NCI-H1048 (cell line): ENCODE measurements at regions not wholly inside any gene's neighbourhood (a gene's known extent, or its start where the extent isn't known, plus 50 kb on each side); places are given as distances from the start of the nearest gene placed in this dataset.

Experiments
- DNase-seq: peaks from one replicate; lab custom pipeline; 2025; lab: John Stamatoyannopoulos, UW

DNA sequence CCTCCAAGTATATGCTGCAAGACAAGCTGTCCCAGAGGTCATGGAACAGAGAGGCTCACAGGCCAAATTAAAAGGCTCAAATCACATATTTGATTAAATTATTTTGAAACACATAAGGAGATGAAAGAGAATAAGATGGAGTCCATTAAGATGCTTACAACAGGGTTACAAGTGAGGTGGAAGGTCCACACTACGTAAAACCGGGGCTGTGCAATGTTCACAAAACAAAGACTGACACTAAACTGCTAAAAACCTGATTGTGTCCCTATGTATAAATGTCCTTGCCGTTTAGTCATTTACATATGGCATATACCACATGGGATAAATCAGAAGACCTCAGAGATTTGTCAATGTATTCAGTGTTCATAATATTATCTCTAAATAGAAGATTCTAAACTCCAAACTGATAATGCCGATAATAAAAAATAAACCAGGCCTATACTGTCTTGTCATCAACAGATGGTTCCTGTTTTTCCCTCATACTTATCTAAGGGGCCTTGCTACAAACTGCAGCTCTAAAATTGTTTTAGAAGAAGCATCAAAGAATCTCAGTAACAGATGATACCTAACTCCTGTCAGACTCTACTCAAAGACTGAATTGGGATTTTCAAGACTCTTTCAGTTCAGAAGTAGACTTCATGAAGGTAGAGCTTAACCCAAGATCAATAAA, 51.8 kb upstream of the RIPOR2 start:
- DNase-seq, result no peak

DNA sequence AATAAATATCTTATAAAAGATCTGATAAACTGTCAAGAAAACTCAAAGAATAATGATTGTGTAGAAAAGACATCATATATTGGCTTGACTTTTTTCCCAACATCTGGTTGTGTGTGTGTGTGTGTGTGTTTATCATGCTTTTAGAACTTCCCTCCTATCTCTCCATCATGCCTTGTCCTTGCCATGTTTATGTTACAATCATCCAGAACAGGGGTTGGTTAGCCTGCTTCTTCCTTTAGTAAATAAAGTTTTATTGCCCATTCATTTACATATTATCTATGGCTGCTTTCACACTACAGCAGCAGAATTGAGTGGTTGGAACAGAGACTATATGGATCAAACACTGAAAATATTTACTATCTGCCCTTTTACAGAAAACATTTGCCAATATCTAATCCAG, 52.8 kb upstream of the RIPOR2 start:
- DNase-seq, result no peak

DNA sequence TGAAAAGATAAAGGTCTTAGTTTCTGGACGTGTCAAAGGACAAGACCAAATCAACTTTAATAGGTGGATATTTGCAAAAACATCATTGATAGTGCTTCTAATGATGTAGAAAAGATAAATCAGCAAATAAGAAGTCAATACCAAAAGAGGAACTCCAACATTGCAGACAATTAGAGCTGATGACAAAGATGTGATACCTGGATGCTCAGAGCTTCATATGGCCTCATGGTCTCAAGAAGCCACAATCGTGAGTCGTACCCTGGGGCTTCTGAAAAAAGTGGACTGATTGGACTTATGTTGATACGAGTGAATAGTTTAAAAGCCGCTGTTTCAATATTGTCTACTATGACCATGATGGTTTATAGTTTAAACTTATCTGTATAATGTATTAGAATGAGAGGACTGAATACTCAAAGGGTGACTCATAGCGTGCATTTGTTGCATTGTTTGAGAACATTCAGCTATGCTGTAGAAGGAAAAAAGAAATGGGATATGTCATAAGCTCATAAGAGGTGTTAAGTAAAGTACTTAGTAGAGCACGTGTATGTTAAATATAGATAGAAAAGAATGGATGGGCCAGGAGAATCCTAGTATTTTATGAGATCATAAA, 54.6 kb upstream of the RIPOR2 start:
- no peak for DNase-seq

DNA sequence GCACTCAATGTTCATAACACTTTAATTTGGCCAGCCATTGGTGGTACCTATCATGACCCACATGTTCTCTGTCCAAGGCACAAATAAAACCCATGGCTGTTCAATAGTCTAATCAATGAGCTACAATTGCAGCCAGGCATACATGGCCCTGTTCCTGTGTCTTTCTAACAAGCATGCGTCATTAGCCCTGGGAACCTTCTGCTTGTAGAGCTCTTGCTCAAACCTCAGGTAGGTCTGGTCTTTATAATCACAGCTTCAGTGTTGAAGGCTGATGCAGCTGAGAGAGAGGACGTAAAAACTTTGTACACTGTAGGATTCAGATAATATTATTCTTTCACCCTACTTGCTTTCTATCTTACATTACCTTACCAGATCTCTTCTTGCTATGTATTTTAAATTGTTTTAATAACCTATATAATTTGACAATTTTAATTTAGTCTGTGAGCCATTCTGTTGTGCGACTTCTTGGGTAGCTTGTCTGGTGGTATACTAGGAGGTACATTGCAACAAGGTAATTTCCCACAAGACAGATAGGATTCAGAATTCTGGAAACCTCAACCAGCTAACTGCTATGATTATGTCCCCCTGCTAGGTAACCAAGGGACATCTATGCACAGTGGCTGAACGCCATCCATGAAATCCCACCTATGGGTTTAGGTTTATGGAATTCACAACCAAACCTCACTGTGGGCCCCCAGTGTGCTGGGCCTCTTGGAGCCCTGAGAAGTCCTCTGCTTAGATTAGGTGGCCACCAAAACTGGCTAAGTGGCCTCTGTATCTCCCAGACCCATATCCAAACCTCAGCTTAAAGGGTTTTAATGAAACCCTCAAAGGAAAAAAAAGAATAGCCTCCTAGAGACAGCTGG, 55.4 kb upstream of the RIPOR2 start:
- no peak for DNase-seq

DNA sequence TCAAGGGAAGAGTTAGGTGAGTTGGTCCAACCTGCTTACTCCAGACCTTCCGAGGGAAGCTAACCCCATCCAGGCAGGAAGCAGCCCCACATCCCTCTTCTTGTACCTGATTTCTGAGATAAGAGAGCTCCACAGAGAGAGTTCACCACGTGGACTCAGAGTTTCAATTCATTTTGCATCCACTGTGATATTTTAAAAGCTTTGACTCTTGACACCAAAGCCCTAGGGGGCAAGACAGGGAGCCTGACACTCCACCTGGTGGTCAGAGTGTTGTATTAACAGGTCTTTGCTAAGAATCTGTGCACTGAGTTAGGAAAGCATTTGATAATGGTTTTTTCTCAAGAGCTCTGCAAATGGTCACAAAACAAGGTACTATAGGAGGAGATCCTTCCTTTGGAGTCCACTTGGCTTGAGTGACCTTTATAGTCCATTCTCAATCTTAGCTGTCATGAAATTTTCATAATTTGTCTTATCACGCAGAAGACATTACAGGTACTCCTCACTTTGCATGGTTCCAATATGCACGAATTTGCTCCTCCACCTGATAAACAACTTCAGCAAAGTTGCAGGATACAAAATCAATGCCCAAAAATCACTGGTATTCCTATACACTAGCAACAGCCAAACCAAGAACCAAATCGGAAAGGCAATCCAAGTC, 56.2 kb upstream of the RIPOR2 start:
- no peak for DNase-seq

DNA sequence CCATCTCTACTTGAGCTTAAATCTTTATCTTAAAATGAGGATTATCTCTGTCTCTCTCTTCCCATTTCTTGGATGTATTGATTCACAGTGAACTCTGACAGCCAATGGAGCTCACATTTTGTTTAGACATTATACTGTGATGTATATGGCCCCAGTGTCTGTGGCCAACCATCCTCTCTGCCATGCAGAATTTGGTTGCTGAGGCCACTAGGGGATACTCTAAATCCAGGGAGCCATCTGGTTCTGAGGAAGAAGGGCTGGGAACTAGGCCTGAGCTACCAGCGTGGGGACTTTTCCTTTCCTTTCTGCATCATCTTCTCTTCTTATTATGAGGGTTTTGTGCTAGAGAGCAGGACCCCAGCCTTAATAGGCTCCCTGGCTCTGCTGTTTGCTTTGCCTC, 59.1 kb upstream of the RIPOR2 start:
- DNase-seq, result no peak

DNA sequence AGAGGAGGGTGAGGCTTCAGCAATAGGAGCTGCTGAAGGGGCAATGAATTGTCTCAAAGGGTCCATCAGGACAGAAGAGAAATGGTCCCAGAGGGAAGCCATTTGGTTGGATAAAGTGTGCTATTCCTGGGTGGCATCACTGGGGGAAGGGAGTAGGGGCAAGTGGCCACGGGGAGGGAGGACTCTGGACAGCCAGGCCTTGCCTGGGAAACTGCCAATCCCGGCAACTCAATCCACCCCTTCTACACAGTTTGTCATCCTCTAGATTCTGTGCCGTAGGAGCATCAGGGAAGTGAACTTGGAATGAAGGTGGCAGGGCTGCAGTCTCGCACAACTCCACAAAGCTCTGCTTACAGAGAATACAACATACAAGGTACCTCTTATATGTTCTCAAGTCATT, 59.5 kb upstream of the RIPOR2 start:
- no peak for DNase-seq

DNA sequence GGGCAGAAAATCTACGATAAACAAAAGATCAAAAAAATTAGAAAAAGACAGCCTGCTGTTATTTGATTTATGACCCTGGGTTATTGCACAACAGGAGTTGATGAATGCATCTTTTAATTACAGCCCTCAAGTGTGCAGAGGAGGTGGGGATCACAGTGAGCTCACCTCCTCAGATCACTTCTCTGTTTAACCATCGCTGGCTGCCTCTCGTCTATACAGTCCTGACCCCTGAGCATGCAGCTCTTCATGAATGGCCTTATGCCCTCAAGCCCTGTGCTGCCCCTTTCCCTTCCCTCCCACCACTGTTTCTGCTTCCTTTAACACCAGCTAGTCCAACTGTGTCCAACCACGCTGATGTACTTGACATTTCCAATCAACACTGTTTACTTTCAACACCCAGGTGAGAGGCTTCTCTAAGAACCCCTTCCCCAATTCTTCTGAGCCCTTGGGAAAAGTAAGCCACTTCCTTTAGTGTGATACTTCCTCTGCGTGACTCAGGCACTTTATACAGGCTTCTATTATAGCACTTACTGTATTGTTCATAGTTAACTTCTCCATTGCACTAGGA, 60.6 kb upstream of the RIPOR2 start:
- no peak for DNase-seq

DNA sequence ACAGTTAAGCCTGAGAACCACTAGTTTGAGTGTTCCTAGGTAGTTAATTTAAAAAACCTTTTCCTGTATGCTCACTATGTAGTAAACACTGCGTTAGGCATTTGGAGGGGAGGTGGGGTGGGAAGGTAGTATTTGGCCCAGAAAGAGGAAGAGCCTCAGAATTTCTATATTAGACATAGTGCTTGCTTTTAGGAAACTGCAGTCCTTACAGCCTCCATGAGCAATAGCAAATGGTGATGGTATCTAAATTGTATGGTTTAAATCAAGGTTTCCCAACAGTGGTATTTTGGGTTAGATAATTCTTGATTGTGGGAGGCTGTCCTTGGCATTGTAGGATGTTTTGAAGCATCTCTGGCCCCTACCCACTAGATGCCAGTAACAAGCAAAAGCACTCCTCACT, 61.5 kb upstream of the RIPOR2 start:
- no peak for DNase-seq

DNA sequence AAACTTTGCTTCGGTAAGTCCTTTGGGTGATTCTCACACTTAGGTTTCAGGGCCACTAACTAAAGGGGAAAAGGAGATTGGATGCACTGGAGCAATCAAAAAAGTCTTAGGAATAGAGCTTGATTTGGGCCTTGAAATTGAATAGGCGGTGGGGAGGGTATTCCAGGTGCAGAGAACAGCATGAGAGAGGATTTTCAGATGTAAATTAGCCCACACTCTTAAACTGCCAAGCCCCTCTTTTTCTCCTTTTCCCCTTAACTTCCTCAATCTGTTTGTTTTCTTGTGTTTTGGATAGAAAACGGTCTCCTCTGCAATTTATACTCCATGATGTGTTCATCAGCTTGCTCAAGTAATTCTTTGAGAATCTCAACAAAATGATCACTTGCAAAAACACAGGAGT, 62.1 kb upstream of the RIPOR2 start:
- no peak for DNase-seq

DNA sequence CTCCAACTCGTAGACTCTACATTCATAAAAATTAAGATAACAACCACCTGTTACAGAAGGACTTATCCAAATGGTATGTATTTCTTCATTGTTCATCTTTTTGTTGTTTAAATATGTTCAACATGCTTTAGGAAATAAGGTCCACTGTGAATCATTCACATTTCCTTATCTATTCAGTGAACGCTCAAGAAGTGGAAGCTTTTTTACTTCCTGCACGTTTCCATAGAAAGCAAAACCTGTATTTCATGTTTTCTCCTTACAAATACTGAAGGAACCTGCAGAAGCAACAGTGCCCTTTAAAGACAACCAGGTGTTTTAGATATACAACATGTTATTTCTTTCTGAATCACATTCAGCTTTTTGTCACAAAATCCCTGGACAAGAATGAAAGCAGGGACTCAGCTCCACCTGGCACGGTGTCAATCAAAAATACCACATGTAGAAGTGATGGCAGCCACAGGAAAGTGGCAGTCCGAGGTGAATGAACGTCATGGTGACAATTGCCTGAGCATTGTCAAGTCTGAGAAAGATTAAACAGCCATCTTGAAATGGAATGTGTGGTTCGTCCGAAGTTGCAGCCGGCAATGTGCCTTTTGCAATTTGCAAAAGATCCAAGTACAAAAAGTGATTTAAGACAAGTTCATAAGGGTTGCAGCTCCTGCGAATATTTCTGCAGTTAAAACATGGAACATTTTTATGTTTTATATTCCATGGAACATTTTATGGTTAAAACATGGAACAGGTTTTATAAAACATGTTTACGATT, 66.7 kb upstream of the RIPOR2 start:
- no peak for DNase-seq

DNA sequence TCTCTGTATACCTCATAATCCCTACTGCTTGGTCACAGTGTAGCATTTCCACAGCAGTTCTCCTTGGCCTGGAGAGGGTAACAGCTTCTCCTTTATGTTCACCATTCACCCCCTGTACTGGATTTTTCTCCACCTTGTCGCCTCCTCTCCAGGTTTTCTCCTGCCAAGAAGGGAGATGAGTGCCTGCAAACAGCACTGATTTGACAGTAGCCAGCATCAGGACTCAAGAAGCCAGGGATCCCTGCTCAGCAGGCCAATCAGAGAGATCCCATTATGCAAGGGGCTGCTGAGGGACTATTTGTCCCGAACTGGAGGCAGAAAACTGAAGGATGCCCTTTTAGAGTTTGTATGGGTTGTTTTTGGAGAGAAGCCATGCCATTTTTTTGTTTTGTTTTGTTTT, 68.6 kb upstream of the RIPOR2 start:
- no peak for DNase-seq

DNA sequence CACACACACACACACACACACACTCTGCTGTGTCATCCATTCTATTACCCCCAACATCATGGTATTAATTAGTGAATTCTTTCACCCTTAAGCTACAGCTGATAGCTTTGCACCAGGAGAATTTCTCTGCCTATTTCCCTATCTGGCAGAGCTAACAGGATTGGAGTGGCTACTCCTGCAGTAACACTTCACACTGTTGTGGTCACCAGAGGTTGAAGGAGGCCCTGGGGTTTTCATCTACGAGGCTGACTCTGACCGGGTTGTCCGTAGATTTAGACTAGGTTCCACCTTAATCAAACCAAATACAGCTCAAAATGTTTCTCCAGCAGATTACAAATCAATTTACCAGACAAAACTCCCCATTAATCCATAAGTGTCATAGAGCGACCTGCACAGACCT, 69.2 kb upstream of the RIPOR2 start:
- no peak for DNase-seq

DNA sequence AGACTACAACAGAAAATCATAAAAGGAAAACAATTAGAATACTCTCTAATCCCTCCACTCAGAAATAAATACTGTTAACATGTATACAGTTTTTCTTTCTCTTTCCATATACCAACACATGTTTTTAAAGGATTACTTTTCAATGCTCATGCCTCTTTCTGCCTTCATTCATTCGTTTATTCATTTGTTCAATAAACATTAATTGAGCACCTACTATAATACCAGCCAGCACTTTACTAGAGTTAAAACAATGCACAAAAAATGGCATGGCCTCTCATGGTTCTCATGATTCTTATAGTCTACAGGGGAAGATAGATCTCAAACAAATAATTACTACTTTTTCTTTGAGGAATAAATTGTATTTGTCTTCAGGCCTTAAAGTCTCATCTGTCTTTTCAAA, 70.3 kb upstream of the RIPOR2 start:
- DNase-seq, result no peak

DNA sequence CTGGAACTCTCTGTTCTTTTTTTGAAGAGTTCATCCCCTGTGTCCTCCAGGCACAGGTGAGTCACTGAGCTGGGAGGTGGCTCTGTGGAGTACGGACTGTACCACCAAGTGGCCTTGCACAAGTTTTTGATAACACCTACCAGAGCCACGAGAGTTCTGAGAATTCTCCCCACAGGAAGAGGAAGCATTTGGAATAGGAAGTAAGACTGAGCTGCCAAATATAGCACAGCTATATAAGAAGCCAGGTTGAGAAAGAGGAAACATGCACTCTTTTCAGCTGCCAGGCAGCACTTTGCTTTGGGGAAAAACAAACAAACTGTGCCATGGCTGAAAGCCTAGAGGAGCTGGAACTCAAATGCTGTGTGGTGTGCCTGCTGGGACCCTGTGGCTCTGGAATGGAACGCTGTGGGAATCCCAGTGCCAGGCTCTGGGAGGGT, 70.8 kb upstream of the RIPOR2 start:
- no peak for DNase-seq

DNA sequence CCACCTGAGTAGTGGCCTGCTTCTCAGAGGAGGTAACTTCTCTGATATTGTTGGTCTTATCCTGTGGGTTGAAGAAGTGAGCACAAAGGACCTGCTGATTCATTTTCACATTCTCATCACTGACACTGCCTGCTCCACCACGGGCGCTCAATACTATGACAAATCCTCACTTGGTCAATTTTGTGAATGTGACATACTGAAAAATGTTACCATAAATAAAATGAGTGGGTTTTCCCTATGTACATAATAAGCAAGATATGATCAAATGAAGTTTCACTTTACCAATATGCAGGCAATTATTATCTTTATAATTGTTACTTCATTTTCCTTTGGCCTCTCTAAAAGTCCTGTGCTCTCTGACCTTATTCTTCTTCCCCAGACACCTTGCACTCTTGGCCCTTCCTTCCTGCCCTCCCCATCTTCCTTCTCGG, 71.5 kb upstream of the RIPOR2 start:
- DNase-seq, result no peak

DNA sequence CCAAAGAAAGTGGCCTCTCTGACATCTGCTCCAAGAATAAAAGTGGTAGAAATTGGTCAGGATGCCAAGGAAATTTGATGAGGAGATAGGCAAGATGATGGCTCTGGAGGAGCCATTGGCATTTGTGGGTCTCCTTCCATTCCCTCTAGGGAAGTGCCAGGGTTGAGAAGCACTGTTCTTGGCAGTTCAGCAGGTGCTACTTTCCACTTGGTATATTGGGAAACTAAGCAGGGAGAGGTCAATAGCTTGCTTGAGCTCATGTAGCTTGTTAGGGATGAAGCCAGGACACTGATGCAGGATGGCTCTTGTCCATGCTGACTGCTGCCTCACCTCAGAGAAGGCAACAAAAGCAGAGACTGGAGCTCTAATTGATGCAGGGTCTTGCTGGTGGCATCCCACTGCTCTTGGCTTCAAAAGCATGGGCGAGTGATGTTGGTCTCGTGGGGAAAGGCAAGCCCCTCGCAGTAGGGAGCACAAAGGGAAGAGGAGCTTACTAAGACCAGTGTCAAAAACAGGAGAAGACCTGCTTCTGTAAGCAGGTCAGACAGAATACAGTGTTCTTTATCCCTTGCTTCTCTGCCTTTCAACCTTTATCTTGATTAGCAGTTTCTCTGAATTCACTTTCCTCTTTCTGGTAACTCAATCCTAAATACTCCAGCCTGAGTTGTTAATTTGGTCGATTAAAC, 73.1 kb upstream of the RIPOR2 start:
- DNase-seq, result no peak

DNA sequence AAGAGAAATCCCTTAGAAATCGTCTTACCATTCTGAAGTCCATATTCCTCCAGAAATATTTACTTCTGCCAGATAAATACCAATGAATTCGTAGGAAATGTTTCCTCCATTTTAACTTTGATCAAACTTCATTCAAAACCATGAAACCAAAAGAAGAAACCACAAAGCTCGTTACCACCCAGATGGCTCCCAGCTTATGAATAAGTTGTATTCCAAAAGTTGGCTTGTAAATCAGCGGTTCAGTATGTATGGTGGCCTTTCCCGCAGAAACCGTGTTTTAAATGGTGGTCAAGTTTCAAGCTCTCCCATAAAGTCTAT, 73.6 kb upstream of the RIPOR2 start:
- DNase-seq, result no peak

DNA sequence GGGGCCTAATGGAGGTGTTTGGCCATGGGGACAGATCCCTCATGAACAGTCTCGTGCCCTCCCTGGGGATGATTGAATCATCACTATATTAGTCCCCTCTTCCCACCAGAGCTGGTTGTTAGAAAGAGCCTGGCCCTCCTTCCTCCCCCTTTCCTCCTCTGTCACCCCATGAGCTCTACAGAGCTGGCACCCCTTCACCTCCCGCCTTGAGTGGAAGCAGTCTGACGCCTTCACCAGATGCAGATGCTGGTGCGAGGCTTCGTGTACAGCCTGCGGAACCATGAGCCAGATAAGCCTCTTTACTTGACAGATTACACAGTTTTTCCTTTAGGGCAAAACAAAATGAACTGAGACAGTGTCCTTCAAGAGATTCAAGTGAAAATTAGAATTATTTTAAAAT, 74.4 kb upstream of the RIPOR2 start:
- no peak for DNase-seq

DNA sequence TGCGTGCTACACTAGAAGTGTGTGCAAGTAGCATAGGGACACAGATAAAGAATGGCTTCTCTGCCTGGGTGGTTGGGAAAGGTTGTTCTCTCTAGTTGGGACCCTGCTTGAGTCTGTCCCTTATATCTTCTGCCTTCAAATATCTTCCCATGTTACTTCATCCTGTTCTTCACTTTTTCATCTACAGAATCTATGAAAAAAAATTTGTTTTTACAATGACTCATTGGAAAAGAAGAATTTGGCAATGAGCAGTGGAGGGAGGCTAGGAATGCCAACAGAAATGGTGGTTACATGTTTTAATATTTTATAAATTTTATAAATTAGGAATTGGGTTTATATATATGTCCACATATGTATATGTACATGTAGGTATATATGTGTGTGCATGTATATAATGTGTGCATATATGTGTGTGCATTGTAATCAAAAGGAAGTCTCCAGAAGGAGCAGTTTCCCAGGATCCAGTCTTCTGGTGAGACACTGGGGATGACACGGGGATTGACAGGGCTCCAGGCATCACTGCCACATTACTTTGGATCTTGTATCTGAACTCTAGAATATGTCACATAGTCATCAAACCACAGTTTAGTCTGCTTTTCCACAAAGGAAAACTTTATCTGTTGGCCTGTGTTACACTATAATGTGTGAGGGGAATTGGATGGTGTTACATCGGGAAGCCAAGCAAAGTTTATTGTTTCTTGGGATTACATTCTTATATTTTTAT, 75.3 kb upstream of the RIPOR2 start:
- DNase-seq, result no peak
